Right cardiac atrium (tissue), 5 donors: ENCODE measurements at regions not wholly inside any gene's neighbourhood (a gene's known extent, or its start where the extent isn't known, plus 50 kb on each side); places are given as distances from the start of the nearest gene placed in this dataset.
A peak's percentile ranks its signal among the peaks of the same experiment; 100 is the strongest.
"Not testable (repeated sequence)": the region's sequence is repeated elsewhere in the genome, so short reads cannot be mapped to it uniquely, and the experiment has no call there.

Experiments used
- ATAC-seq, 2 donors: fragments of 200-7000 bp; cut with Tn5 transposase; one replicate each; pipeline versions ENCODE4 v1.8.0 to v1.9.1; 2020; ENCODE audit warnings: moderate library complexity in 2 of 2, mild to moderate bottlenecking in 1 of 2
- DNase-seq, 3 donors: peaks; one replicate each; pipeline ENCODE4 v3.0.0-alpha.2; 2020
- H3K27ac ChIP-seq: one replicate; pipeline ENCODE4 v1.5.1; 2013; ENCODE audit warnings: mild to moderate bottlenecking, low read length, control low read depth, moderate library complexity
- H3K27me3 ChIP-seq: one replicate; pipeline ENCODE4 v1.6.1; 2013; ENCODE audit not compliant: control insufficient read depth, insufficient read depth
- H3K4me1 ChIP-seq: one replicate; pipeline ENCODE4 v1.6.1; 2013; ENCODE audit warnings: low read length; ENCODE audit not compliant: control insufficient read depth, insufficient read depth
- H3K4me3 ChIP-seq: one replicate; pipeline ENCODE4 v1.5.1; 2013; ENCODE audit warnings: low read length, control low read depth
- H3K9me3 ChIP-seq: one replicate; pipeline ENCODE4 v1.6.1; 2013; ENCODE audit warnings: low read length; ENCODE audit not compliant: control insufficient read depth
- WGBS: extraction: QIAGEN DNeasy Blood & Tissue Kit; methylation state at CpG from one replicate; pipeline ENCODE4 v1.1.7; 2013; 5-methylcytosine and 5-hydroxymethylcytosine counted together
- intact Hi-C, 4 donors: fragments of 100-400 bp; cut with DNase I; formaldehyde crosslinking; loops; one replicate each; pipeline versions ENCODE4 v1.11.0 to v1.14.0; 2022 to 2023
- donor health status: healthy with polysubstance abuse.
- donor health status: DM: no; HTN: yes; CAD: no.
- donor health status: DM: no; HTN: no; CAD: no.
- donor health status: DM: no; HTN: yes; CAD: no; lungs with severe emphysema.
- donor health status: DM: yes; HTN: yes; CAD: no.

DNA sequence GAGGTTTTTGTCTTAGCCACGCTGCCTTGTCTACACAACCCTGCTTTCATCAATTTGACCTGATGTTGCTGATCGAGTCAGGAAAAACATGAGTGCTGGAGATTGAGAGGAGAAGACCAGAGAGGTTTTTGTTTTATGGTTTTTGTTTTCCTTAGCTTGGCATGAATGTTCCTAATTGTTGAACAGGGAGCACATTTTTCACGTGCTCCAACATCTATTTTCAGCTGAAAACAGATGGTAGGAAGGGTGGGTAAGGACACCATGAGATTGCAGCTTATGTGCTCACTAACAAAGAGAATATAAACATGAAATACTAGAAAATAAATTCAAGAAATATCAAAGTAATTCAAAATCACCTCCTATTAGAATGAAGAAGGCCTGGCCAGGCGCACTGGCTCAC is 79.9 kb upstream of the LMCD1 start:
- 68% methylated on average over 4 of the region's 4 CpGs for WGBS
- intact Hi-C loops = no loop called here

DNA sequence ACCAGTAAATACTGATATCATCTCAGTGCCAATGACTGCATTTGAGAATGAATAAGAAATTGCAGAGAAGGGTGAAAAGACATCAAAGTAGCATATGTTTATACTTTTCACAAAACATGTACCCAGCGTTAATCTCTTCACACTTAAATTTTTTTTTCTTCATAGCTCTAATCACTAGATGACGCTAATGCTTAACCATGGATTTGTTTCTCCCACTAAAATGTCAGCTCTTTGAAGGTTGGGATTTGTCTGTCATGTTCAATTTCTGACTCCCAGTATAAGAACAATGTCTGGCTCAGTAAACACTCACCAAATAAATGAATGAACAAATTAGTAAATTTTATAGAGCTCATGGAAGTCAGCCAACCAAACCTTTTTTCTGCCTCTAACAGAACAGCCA is 78.3 kb upstream of the LMCD1 start:
- intact Hi-C loops = no loop called here
- DNase-seq (no peak), ATAC-seq (no peak)
- H3K27me3 ChIP-seq = no peaks in the 10 kb centered on the region
- WGBS = 71% methylated on average over 2 of the region's 2 CpGs
- no peak overlapping the region for H3K27ac ChIP-seq
- peaks cover 2% of the 10 kb centered on the region for H3K9me3 ChIP-seq
- H3K4me3 ChIP-seq = no peak overlapping the region
- no peaks in the 10 kb centered on the region for H3K4me1 ChIP-seq

More for the DNA sequence above, 79.9 kb upstream of the LMCD1 start:
- ATAC-seq = no peak
- Histone ChIP-seq H3K4me3 (no peak overlapping the region), H3K9me3 (peaks cover 2% of the 10 kb centered on the region), H3K27ac (no peak overlapping the region), H3K4me1 (no peaks in the 10 kb centered on the region), H3K27me3 (no peaks in the 10 kb centered on the region)
- DNase-seq = no peak

DNA sequence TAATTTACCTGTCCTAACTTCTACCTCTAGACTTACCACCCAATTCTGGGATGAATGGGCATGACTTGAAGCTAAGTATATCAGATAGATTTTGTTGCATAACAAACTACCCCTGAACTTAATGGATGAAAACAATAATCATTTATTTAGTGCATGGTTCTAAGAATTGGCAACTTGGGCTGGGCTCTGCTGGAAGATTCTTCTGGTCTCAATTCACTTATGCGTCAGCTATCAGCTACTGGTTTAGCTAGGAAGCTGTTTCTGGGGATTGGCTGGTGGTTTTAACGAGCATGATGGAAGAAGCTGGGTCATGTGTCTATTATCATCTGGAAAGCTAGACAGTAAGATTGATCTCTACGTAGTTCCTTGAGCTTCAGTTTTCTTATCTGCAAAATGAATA is 77.3 kb upstream of the LMCD1 start:
- no peak for DNase-seq
- ATAC-seq = no peak
- 93% methylated on average over 3 of the region's 3 CpGs for WGBS
- no peak overlapping the region for H3K27ac ChIP-seq
- intact Hi-C loops = no loop called here
- peaks cover 2% of the 10 kb centered on the region for H3K9me3 ChIP-seq
- no peaks in the 10 kb centered on the region for H3K4me1 ChIP-seq
- no peaks in the 10 kb centered on the region for H3K27me3 ChIP-seq
- H3K4me3 ChIP-seq = no peak overlapping the region

DNA sequence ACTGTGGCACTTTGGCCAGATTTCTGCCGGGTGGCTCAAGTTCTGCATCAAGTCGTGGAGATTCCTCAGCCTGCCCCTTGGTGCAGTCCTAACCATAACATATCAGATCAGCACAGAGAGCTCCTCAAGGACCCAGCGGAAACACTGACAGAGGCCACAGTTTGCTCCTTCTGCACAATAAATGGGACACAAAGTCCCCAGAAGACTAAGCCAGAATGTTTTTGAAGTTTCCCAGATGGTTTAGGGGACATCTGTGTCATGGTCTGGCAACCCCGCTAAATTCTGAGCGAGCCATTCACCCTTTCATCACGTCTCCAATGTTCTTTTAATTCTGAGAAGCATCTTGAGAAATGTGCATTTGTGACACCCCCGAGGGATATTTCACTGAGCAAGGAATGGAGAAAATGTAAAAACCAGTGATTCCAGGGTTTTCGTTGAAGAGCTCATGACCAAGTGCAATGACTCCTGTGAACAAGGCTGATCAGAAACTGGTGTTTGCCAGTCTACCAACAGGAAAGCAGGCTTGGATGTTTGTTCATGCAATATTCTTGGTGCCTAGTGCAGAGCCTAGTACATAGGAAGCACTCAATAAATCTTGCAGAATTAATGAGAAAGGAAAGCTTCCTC is 64.8 kb upstream of the LMCD1 start:
- Histone ChIP-seq H3K4me3 (no peak overlapping the region), H3K27me3 (no peaks in the 10 kb centered on the region), H3K4me1 (no peaks in the 10 kb centered on the region), H3K9me3 (no peaks in the 10 kb centered on the region), H3K27ac (no peak overlapping the region)
- intact Hi-C loops = no loop called here
- ATAC-seq (peak; percentile 76 to 81), DNase-seq (peak in 1 of 3 donors; percentile 37)
- 55% methylated on average over 8 of the region's 8 CpGs for WGBS

DNA sequence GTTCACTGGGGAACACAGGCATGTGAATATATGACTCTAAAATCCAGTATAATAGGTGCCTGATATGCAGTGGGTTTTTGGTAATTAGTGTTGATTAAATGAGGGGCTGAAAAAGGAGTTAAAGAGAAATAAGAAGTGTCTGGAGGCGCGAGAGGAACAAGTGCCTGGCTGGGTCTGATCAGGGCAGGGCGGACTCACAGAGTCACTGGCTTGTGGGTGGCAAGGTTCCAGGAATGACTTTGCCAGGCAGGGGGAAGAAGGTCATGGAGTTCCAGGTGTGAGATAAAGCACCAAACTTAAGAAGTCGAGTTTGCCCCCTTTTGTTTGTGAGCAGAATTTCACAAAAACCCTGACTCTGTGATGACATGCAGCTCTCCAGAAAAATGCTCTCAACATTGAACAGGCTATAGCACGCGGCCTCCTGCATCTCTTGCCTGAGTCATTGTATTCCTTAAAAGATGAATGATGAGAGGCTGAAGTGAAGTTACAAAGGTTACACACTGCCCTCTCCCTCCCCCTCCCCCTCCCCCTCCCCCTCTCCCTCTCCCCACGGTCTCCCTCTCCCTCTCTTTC is 63.0 kb upstream of the LMCD1 start:
- no peak overlapping the region for H3K4me3 ChIP-seq
- H3K9me3 ChIP-seq = no peaks in the 10 kb centered on the region
- WGBS = 78% methylated on average over 6 of the region's 7 CpGs
- ATAC-seq (no peak), DNase-seq (no peak)
- H3K4me1 ChIP-seq = peaks cover 3% of the 10 kb centered on the region
- H3K27ac ChIP-seq = no peak overlapping the region
- no peaks in the 10 kb centered on the region for H3K27me3 ChIP-seq
- intact Hi-C loops = no loop called here

DNA sequence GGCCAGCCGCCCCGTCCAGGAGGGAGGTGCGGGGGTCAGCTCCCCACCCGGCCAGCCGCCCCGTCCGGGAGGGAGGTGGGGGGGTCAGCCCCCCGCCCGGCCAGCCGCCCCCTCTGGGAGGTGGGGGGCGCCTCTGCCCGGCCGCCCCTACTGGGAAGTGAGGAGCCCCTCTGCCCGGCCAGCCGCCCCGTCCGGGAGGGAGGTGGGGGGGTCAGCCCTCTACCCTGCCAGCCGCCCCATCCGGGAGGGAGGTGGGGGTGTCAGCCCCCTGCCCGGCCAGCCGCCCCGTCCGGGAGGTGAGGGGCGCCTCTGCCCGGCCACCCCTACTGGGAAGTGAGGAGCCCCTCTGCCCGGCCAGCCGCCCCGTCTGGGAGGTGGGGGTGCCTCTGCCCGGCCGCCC is 61.5 kb upstream of the LMCD1 start:
- WGBS = 98% methylated on average over 30 of the region's 30 CpGs
- intact Hi-C loops = loop anchor here (5.0 to 10.0 kb wide), 3 partner anchors 55 to 182 kb away; no protein-coding TSS in a partner anchor
- H3K4me3 ChIP-seq = not testable (repeated sequence)

DNA sequence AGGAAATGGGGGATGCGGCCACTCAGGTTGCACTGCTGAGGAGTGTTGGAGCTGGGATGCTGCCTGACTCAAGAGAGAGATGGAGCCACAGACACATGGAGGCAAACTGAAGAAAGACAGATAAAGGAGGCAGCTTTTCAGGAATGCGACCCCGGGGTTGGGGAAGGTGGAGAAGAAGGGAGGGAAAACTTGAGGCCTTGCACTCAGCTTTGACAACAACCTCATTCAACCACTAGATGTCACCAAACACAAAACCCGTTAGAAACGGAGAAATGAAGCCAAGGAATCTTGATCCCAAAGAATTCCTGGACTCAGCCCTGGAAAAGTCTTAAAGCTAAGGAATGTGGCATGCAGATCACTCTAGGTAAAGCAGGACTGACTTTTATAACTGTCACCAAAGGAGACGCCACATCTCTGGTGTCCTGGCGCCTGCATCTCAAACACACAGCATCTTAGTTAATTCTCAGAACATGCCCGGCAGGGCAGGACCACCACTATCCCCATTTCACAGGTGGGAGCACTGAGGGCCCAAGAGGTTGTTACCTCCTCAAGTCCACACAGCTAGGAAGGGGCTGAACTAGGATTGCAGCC is 59.6 kb upstream of the LMCD1 start:
- intact Hi-C loops = loop anchor here (2.0 to 10.0 kb wide), 4 partner anchors 53 to 181 kb away; no protein-coding TSS in a partner anchor
- Histone ChIP-seq H3K4me3 (no peak overlapping the region), H3K27me3 (no peaks in the 10 kb centered on the region), H3K4me1 (peaks cover 3% of the 10 kb centered on the region), H3K9me3 (no peaks in the 10 kb centered on the region), H3K27ac (no peak overlapping the region)
- DNase-seq (no peak), ATAC-seq (peak; percentile 55 to 66)
- WGBS = 38% methylated on average over 8 of the region's 8 CpGs

More for the DNA sequence above, 61.5 kb upstream of the LMCD1 start:
- not testable (repeated sequence) for ATAC-seq, H3K27me3 ChIP-seq, H3K27ac ChIP-seq, H3K9me3 ChIP-seq, H3K4me1 ChIP-seq
- DNase-seq = peak in 1 of 3 donors; percentile 80

DNA sequence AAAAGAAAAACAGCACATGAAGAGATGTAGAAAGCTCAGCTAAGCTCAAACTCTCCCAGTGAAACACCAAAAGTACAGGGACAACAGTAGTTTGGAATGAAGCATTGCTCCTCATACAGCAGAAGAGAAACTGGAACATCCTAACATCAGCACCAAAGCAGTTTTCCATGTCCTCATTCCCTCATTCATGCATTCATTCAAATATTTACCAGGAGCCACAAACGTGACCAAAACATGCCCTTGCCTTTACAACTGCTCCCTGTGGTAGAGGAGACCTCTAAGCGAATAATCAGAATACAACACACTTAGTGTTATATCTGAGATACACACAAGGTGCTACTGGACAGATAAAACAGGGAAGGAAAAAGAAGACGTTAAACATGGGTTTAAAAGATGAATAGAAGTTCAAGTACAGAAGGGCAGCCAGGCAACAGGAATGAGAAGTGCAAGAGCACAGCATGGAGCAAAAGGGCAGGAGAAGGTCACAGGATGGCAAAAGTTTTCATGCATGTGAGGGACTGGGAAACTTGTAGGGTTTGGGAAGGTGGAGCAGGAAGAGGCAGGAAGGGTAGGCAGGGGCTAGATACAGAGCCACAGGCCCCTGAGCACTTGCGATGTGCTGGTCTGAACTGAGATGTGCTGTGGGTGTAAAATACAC is 58.5 kb upstream of the LMCD1 start:
- Histone ChIP-seq H3K4me1 (peaks cover 3% of the 10 kb centered on the region), H3K4me3 (no peak overlapping the region), H3K27me3 (no peaks in the 10 kb centered on the region), H3K27ac (no peak overlapping the region), H3K9me3 (no peaks in the 10 kb centered on the region)
- DNase-seq = no peak
- ATAC-seq = no peak
- intact Hi-C loops = loop anchor here (2.0 to 10.0 kb wide), 4 partner anchors 52 to 180 kb away; no protein-coding TSS in a partner anchor
- WGBS = 69% methylated on average over 4 of the region's 4 CpGs

DNA sequence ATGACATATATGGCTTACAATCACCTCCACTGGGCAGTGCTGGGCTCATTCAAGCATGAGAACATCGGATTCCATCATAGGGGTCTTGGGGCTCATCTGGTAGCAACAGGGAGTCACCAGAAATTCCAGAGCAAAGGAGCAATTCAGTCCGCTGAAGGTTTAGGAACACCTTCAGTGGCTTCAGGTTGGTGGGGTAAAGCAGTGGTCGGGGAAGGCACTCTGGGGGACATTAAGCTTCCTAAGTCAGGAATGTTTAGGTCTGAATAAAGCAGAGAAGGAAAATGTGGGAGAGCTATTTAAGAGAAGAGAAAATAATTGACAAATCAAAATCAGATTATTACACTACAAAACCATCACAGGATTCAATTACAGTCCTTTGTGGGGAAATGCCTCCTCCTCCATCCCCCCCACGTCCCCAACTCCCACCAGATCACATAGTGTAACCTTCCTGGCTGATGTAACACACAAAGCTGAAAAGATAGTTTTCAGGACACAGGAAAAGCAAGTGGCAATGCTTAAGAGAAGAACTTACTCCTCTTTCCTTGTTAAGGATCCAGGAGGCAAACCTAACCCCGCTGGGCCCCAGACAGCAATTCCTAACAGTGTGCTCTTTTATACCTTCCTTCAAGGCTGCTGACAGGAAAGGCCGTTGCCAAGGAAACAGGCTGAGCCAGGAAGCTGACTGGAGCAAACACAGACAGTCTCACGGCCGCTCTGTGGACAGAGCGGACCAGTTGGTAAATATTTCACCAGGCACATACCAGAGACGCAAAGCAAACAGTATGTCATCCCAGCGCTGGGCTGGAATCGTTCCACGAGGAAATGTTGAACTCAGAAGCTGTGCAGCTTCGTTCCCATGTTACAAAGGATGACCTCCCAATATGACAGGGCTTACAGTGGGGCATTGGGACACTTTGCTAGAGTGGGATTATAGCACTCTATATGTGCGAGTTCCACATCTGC is 57.5 kb upstream of the LMCD1 start:
- peak; percentile 95 to 98 for ATAC-seq
- intact Hi-C loops = loop anchor here (2.0 to 10.0 kb wide), 4 partner anchors 51 to 179 kb away; no protein-coding TSS in a partner anchor
- peak; percentile 88 to 92 (median 89) for DNase-seq
- 35% methylated on average over 15 of the region's 15 CpGs for WGBS
- H3K4me1 ChIP-seq = peaks cover 3% of the 10 kb centered on the region
- peak overlapping the region; percentile 83 for H3K27ac ChIP-seq
- no peak overlapping the region for H3K4me3 ChIP-seq
- H3K27me3 ChIP-seq = no peaks in the 10 kb centered on the region
- no peaks in the 10 kb centered on the region for H3K9me3 ChIP-seq

DNA sequence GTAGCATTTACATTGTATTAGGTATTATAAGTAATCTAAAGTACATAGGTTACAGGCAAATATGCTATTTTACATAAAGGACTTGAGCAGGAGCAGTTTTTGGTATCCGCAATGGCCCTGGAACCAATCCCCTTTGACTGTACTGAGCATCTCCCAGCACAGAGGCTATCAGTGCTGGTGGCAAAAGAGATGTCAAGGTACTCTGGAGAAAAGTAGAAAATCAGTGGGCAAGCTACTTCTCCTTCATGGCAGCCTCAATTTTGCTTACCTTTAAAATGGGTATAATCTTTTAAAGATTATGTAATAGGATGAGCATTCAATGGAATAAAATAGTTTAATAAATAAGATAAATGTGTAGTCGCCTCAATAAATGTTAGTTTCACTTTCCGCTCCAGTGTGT is 56.7 kb upstream of the LMCD1 start:
- no peak for ATAC-seq
- H3K27ac ChIP-seq = peak overlapping the region; percentile 59
- WGBS = 93% methylated on average over 3 of the region's 3 CpGs

More for the DNA sequence above, 56.7 kb upstream of the LMCD1 start:
- Histone ChIP-seq H3K27me3 (no peaks in the 10 kb centered on the region), H3K4me3 (no peak overlapping the region), H3K9me3 (no peaks in the 10 kb centered on the region), H3K4me1 (peaks cover 3% of the 10 kb centered on the region)
- intact Hi-C loops = loop anchor here (5.0 to 10.0 kb wide), 3 partner anchors 50 to 177 kb away; no protein-coding TSS in a partner anchor
- no peak for DNase-seq
